GM12878 (cell line): ENCODE measurements at regions not wholly inside any gene's neighbourhood (a gene's known extent, or its start where the extent isn't known, plus 50 kb on each side); places are given as distances from the start of the nearest gene placed in this dataset.

Experiments used
- CHD2 ChIP-seq: IDR thresholded peaks from 2 replicates; pipeline ENCODE4 v1.6.1; 2011; ENCODE audit warnings: low read depth, low read length, improper control_type of control experiment, borderline replicate concordance
- CTCF ChIP-seq, 3 experiments: IDR thresholded peaks in 2 of 3; conservative IDR thresholded peaks in 1 of 3; 2 replicates each; pipeline ENCODE4 v1.5.1; 2011; ENCODE audit warnings: low read depth in 3 of 3, low read length in 3 of 3, mild to moderate bottlenecking in 3 of 3, control low read depth in 2 of 3, moderate library complexity in 2 of 3, inconsistent platforms in 1 of 3, mixed read lengths in 1 of 3; ENCODE audit not compliant: control insufficient read depth in 2 of 3, insufficient read depth in 1 of 3; ENCODE audit errors: extremely low read depth in 1 of 3
- FOS ChIP-seq: IDR thresholded peaks from 3 replicates; pipeline ENCODE4 v1.6.1; 2011; ENCODE audit warnings: borderline replicate concordance; ENCODE audit not compliant: insufficient read length; ENCODE audit errors: extremely low read depth
- GABPA ChIP-seq: IDR thresholded peaks from 2 replicates; pipeline ENCODE4 v1.6.1; 2014; ENCODE audit warnings: antibody characterized with exemption, low read depth, mild to moderate bottlenecking, inconsistent platforms
- POLR2A ChIP-seq: IDR thresholded peaks from 2 replicates; pipeline ENCODE4 v1.6.1; 2011; ENCODE audit warnings: low read depth, mild to moderate bottlenecking, low read length
- POLR2AphosphoS5 ChIP-seq: IDR thresholded peaks from 2 replicates; pipeline ENCODE4 v1.6.1; 2011; ENCODE audit warnings: mild to moderate bottlenecking, low read length, inconsistent platforms
- RAD21 ChIP-seq: IDR thresholded peaks from 2 replicates; pipeline ENCODE4 v1.6.1; 2011; ENCODE audit warnings: mild to moderate bottlenecking, low read depth, low read length, moderate library complexity; ENCODE audit not compliant: insufficient read depth
- RBBP5 ChIP-seq: fragments of 200-600 bp; sonication (generic); conservative IDR thresholded peaks from 2 replicates; pipeline ENCODE4 v1.6.1; 2016
- RFX5 ChIP-seq: IDR thresholded peaks from 2 replicates; pipeline ENCODE4 v1.6.1; 2011; ENCODE audit warnings: low read depth, low read length, improper control_type of control experiment
- SPI1 ChIP-seq: IDR thresholded peaks from 2 replicates; pipeline ENCODE4 v1.6.1; 2011; ENCODE audit warnings: low read depth, mild to moderate bottlenecking, low read length, moderate library complexity, borderline replicate concordance; ENCODE audit not compliant: insufficient read depth
- YY1 ChIP-seq: IDR thresholded peaks from 2 replicates; pipeline ENCODE4 v1.6.1; 2011; ENCODE audit warnings: low read depth, mild to moderate bottlenecking, low read length
- ZNF274 ChIP-seq: IDR thresholded peaks from one replicate; pipeline ENCODE4 v1.8.0; 2011; ENCODE audit not compliant: insufficient read length, insufficient read depth
- TF ChIP-seq, protein P1 (sequence below): IDR thresholded peaks from 2 replicates; pipeline ENCODE4 v1.6.1; 2012; ENCODE audit warnings: low read length, inconsistent platforms

DNA sequence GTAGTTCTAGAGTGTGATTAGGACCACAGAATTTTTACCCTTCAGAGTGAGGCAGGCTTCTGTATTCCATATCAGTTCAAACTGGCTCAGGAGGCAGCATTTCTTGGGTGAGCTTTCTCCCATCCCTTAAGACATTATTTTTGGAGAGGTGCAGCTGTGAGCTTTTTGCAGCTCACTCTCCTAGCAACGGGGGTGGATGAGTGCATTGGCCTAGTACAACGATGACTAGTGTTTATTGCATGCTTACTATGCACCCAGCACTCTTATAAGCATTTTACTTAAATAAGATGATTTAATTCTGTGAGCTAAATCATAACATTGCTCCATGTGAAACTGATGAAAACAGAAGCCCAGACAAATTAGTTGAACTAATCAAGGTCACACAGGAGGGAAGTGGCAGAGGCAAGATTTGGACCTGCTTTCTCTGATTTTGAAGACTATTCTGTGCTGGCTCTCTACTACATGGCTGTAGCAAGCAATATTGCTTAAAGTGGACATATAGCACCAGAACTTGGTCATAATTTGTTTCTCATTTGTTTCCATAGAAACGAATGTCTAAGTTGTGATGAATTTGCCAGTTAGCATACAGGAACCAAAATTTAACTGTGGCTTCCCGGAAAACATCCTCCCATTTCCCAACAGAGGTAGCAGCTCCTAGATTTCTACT is 372.1 kb upstream of the RIOK2 start:
- TF ChIP-seq RAD21, result no peak
- no peak for TF ChIP-seq RBBP5
- TF ChIP-seq CTCF (IDR thresholded peaks at IDR 0.05 in 2 of 3, conservative IDR thresholded peaks at IDR 0.05 in 1 of 3; ENCODE audit: control insufficient read depth in 2 of 3, extremely low read depth in 1 of 3, insufficient read depth in 1 of 3, low read depth in 3 of 3, low read length in 3 of 3), result no peak
- no peak for TF ChIP-seq GABPA
- no peak for TF ChIP-seq POLR2AphosphoS5
- no peak for TF ChIP-seq POLR2A
- no peak for TF ChIP-seq RFX5
- TF ChIP-seq, protein P1, sequence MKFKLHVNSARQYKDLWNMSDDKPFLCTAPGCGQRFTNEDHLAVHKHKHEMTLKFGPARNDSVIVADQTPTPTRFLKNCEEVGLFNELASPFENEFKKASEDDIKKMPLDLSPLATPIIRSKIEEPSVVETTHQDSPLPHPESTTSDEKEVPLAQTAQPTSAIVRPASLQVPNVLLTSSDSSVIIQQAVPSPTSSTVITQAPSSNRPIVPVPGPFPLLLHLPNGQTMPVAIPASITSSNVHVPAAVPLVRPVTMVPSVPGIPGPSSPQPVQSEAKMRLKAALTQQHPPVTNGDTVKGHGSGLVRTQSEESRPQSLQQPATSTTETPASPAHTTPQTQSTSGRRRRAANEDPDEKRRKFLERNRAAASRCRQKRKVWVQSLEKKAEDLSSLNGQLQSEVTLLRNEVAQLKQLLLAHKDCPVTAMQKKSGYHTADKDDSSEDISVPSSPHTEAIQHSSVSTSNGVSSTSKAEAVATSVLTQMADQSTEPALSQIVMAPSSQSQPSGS, result no peak
- no peak for TF ChIP-seq YY1
- no peak for TF ChIP-seq ZNF274
- TF ChIP-seq CHD2, result no peak
- no peak for TF ChIP-seq FOS
- no peak for TF ChIP-seq SPI1
